ENCODE measurements at regions not wholly inside any gene's neighbourhood (a gene's known extent, or its start where the extent isn't known, plus 50 kb on each side); places are given as distances from the start of the nearest gene placed in this dataset.

DNA sequence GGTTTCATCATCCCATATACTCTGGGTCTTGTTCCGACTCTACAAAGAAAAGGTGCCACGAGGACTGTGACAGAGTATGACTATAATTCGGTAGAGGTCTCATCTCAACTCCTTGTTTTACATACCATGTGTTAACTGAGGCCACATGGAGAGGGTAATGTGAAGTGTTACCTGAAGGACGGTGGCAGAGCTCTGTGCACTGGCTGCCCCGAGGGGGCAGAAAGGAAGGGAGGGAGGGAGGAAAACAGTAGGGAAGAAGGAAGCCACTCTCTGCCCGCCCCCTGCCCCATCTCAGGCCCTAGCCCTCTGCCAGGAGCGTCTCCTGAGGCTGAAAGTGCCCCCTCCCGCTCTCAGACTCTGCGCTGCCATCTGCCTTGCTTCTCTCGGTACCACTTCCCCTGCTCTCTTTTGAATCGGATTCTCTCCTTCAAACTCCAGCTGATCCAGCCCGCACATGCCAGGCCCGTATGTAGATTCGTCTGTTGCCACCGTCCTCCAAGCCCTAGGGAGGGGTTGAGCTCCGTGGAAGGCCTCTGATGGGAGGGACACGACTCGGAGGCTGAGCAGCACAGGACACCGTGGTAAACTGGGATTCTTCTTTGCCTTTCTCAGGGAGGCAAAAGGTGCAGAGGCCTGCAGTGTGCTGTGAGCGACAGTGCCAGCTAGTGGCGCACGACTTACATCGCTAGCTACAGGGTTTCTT lies 70.5 kb upstream of the ATP10A start:
- 9 to 11% methylated on average over 22 to 23 of the region's 23 CpGs for WGBS, 2 donors
- Histone ChIP-seq H3K36me3 (ENCODE audit: control insufficient read depth in 4 of 4, insufficient read depth in 4 of 4, low read length in 4 of 4) (no peaks in the 10 kb centered on the region), H3K4me1 (ENCODE audit: control insufficient read depth in 5 of 5, insufficient read depth in 5 of 5, low read length in 5 of 5) (peaks cover 0 to 3% (median 0%) of the 10 kb centered on the region in 5 donors), H3K9me3 (ENCODE audit: control insufficient read depth in 4 of 4, insufficient read depth in 3 of 4, low read length in 3 of 4) (peaks cover 0 to 3% (median 0%) of the 10 kb centered on the region in 4 donors), H3K9ac (ENCODE audit: insufficient read depth in 1 of 2, low read length in 2 of 2) (peak overlapping the region in 1 of 2 donors; percentile 70), H3K27me3 (ENCODE audit: control insufficient read depth in 3 of 3, insufficient read depth in 3 of 3, low read length in 2 of 3) (no peaks in the 10 kb centered on the region), H3K4me3 (no peak overlapping the region), H3K27ac (ENCODE audit: low read depth in 1 of 2, low read length in 1 of 2) (no peak overlapping the region)
- DNase-seq, result peak; percentile 72 to 84 (median 75)
- TF ChIP-seq, protein P1, sequence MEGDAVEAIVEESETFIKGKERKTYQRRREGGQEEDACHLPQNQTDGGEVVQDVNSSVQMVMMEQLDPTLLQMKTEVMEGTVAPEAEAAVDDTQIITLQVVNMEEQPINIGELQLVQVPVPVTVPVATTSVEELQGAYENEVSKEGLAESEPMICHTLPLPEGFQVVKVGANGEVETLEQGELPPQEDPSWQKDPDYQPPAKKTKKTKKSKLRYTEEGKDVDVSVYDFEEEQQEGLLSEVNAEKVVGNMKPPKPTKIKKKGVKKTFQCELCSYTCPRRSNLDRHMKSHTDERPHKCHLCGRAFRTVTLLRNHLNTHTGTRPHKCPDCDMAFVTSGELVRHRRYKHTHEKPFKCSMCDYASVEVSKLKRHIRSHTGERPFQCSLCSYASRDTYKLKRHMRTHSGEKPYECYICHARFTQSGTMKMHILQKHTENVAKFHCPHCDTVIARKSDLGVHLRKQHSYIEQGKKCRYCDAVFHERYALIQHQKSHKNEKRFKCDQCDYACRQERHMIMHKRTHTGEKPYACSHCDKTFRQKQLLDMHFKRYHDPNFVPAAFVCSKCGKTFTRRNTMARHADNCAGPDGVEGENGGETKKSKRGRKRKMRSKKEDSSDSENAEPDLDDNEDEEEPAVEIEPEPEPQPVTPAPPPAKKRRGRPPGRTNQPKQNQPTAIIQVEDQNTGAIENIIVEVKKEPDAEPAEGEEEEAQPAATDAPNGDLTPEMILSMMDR (IDR thresholded peaks at IDR 0.05; ENCODE audit: control extremely low read depth, extremely low read depth), result peak; percentile 58
- peak; percentile 90 for ATAC-seq (ENCODE audit: insufficient read depth, low FRiP score)

DNA sequence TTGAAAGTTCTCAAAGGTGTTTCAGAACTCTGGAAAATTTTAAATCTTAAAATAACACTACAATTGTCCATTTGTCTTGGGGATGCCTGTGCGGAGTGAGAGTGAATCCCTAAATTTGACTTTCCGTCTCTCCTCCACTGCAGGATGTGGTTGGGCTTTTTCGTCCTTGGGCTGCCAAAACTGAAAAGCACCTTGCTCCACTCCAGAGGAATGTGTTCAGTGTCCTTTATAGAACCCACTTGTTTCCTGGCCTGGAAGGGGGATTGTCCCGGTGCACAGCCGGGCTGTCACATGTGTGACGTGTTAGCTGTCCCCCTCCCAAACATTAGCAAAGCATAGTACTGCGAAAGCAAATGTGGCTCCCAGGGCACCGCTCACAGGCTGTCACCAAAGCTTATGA lies 69.6 kb upstream of the ATP10A start:
- H3K27me3 ChIP-seq (ENCODE audit: control insufficient read depth in 3 of 3, insufficient read depth in 3 of 3, low read length in 2 of 3), result no peaks in the 10 kb centered on the region
- peaks cover 0 to 3% (median 0%) of the 10 kb centered on the region in 5 donors for H3K4me1 ChIP-seq (ENCODE audit: control insufficient read depth in 5 of 5, insufficient read depth in 5 of 5, low read length in 5 of 5)
- H3K27ac ChIP-seq (ENCODE audit: low read depth in 1 of 2, low read length in 1 of 2), result no peak overlapping the region
- no peak for ATAC-seq (ENCODE audit: insufficient read depth, low FRiP score)
- H3K36me3 ChIP-seq (ENCODE audit: control insufficient read depth in 4 of 4, insufficient read depth in 4 of 4, low read length in 4 of 4), result no peaks in the 10 kb centered on the region
- TF ChIP-seq, protein P1 (IDR thresholded peaks at IDR 0.05; ENCODE audit: control extremely low read depth, extremely low read depth), result no peak
- no peak for DNase-seq
- no peak overlapping the region for H3K4me3 ChIP-seq
- H3K9ac ChIP-seq (ENCODE audit: insufficient read depth in 1 of 2, low read length in 2 of 2), result no peak overlapping the region
- WGBS, 2 donors, result 78 to 80% methylated on average over 8 of the region's 8 CpGs
- peaks cover 0 to 3% (median 0%) of the 10 kb centered on the region in 4 donors for H3K9me3 ChIP-seq (ENCODE audit: control insufficient read depth in 4 of 4, insufficient read depth in 3 of 4, low read length in 3 of 4)

DNA sequence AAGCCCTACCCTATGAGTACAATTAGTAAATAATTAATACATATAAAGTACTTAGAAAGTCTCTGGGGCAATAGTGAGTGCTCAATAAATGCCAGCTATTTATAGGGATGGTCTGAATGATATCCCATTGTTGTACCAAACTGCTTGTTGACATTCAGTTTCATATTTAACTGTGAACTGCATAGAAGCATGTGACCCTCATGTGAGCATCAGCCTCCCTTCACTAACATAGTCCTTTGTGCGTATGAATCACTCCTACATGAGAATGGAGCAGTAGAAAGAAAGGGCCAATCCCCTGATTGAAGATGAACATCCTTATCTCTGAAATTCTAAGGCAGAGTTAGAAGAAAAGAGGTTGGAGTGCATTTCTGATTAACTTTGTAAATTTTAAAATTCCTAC lies 68.7 kb upstream of the ATP10A start:
- peaks cover 0 to 3% (median 0%) of the 10 kb centered on the region in 5 donors for H3K4me1 ChIP-seq (ENCODE audit: control insufficient read depth in 5 of 5, insufficient read depth in 5 of 5, low read length in 5 of 5)
- ATAC-seq (ENCODE audit: insufficient read depth, low FRiP score) (no peak), DNase-seq (no peak)
- H3K27me3 ChIP-seq (ENCODE audit: control insufficient read depth in 3 of 3, insufficient read depth in 3 of 3, low read length in 2 of 3), result no peaks in the 10 kb centered on the region
- H3K9ac ChIP-seq (ENCODE audit: insufficient read depth in 1 of 2, low read length in 2 of 2), result no peak overlapping the region
- WGBS, 2 donors, result 80 to 86% methylated on average over 1 of the region's 1 CpG
- H3K4me3 ChIP-seq, result no peak overlapping the region
- H3K27ac ChIP-seq (ENCODE audit: low read depth in 1 of 2, low read length in 1 of 2), result no peak overlapping the region
- H3K9me3 ChIP-seq (ENCODE audit: control insufficient read depth in 4 of 4, insufficient read depth in 3 of 4, low read length in 3 of 4), result peaks cover 0 to 3% (median 0%) of the 10 kb centered on the region in 4 donors
- H3K36me3 ChIP-seq (ENCODE audit: control insufficient read depth in 4 of 4, insufficient read depth in 4 of 4, low read length in 4 of 4), result no peaks in the 10 kb centered on the region
- TF ChIP-seq, protein P1 (IDR thresholded peaks at IDR 0.05; ENCODE audit: control extremely low read depth, extremely low read depth), result no peak

Measured in lung (tissue), 11 donors.